Adrenal gland (tissue), 5 donors: ENCODE measurements at regions not wholly inside any gene's neighbourhood (a gene's known extent, or its start where the extent isn't known, plus 50 kb on each side); places are given as distances from the start of the nearest gene placed in this dataset.

Experiments used
- CTCF ChIP-seq, 6 experiments: fragments of 450-650 bp in 4 of 6; fragments of 200-600 bp in 2 of 6; sonication (generic) in 1 of 6; IDR thresholded peaks; 1 replicate in 5 of 6; 2 replicates in 1 of 6; pipeline versions ENCODE4 v1.5.1 to v1.8.0; 2016 to 2021; ENCODE audit warnings: antibody characterized with exemption in 6 of 6, mild to moderate bottlenecking in 2 of 6, moderate library complexity in 1 of 6
- POLR2A ChIP-seq, 2 donors: fragments of 450-650 bp; IDR thresholded peaks; one replicate each; pipeline ENCODE4 v1.6.1; 2017; ENCODE audit warnings: antibody characterized with exemption in 2 of 2, mild to moderate bottlenecking in 2 of 2, moderate library complexity in 1 of 2
- donor health status: DM: no; HTN: no; CAD: no.

- no peak for TF ChIP-seq CTCF (IDR thresholded peaks at IDR 0.05)
- no peak for TF ChIP-seq POLR2A (IDR thresholded peaks at IDR 0.05)
Observed at GRCh38 chr6:7016226-7016625, 91.5 kb upstream of the RREB1 start.
